ENCODE measurements at regions not wholly inside any gene's neighbourhood (a gene's known extent, or its start where the extent isn't known, plus 50 kb on each side); places are given as distances from the start of the nearest gene placed in this dataset.

GRCh38 chr21:38948377-38949069 is 142.8 kb downstream of the ETS2 start:
- TF ChIP-seq CTCF (IDR thresholded peaks at IDR 0.05) (no peak), POLR2A (IDR thresholded peaks at IDR 0.05) (no peak)

Data from prostate gland (tissue), 2 donors.